ENCODE measurements at regions not wholly inside any gene's neighbourhood (a gene's known extent, or its start where the extent isn't known, plus 50 kb on each side); places are given as distances from the start of the nearest gene placed in this dataset.

- BruUV-seq (replicated peaks): no TSS peak
- Histone ChIP-seq H4K8ac (ENCODE audit: low read depth in 2 of 2, low read length in 2 of 2) (no peak overlapping the region), H3K4me2 (ENCODE audit: low read depth, low read length) (no peak overlapping the region), H4K5ac (ENCODE audit: low read depth, low read length) (no peak overlapping the region), H2BK20ac (ENCODE audit: low read depth, low read length) (no peak overlapping the region), H2AK5ac (ENCODE audit: low read depth, low read length) (no peak overlapping the region), H3K36me3 (ENCODE audit: control insufficient read depth, insufficient read depth, low read length) (no peaks in the 10 kb centered on the region), H3K14ac (replicated peaks; ENCODE audit: low read depth, low read length) (no peak overlapping the region), H3K9me3 (ENCODE audit: control insufficient read depth, insufficient read depth, low read length) (peaks cover 12% of the 10 kb centered on the region), H4K20me1 (ENCODE audit: insufficient read depth, low read length) (no peaks in the 10 kb centered on the region), H2AFZ (replicated peaks; ENCODE audit: low read length, poor library complexity) (no peak overlapping the region), H2BK5ac (ENCODE audit: low read depth, low read length, poor library complexity, severe bottlenecking) (no peak overlapping the region), H3K56ac (ENCODE audit: extremely low read depth, insufficient read depth, low read length) (no peak overlapping the region), H3K9me1 (ENCODE audit: insufficient read depth, low read length) (no peaks in the 10 kb centered on the region), H3K4me1 (ENCODE audit: control insufficient read depth, insufficient read depth, low read length) (no peaks in the 10 kb centered on the region), H3K4me3 (ENCODE audit: insufficient read depth, low read depth, low read length) (no peak overlapping the region), H4K91ac (ENCODE audit: insufficient read depth, low read depth, low read length) (no peak overlapping the region), H3K9ac (ENCODE audit: low read depth, low read length) (no peak overlapping the region), H3K18ac (ENCODE audit: low read depth, low read length) (no peak overlapping the region), H3K27ac (ENCODE audit: insufficient read depth, low read length) (no peak overlapping the region), H3K4ac (ENCODE audit: low read depth, low read length) (no peak overlapping the region), H3K27me3 (ENCODE audit: control insufficient read depth, insufficient read depth, low read length) (no peaks in the 10 kb centered on the region), H2BK15ac (ENCODE audit: low read depth, low read length) (no peak overlapping the region), H2AK9ac (replicated peaks; ENCODE audit: low read depth, low read length, poor library complexity) (no peak overlapping the region), H2BK120ac (ENCODE audit: low read depth, low read length) (no peak overlapping the region), H3K23ac (ENCODE audit: low read depth, low read length) (no peak overlapping the region), H3K79me1 (ENCODE audit: low read depth in 1 of 2, low read length in 2 of 2) (no peaks in the 10 kb centered on the region)
- CTCF ChIA-PET: no interaction called here
- dilution Hi-C loops (cut with HindIII; ENCODE audit: low sequenced_read_pairs, unreplicated experiment) (no loop called here), intact Hi-C loops (cut with micrococcal nuclease) (no loop called here), in situ Hi-C loops (cut with MboI; ENCODE audit: low sequenced_read_pairs) (no loop called here)
- DNase-seq: no peak
- 95% methylated on average over 2 of the region's 6 CpGs; no CpG with 5 or more reads in 1 of the 2 experiments for WGBS, 2 experiments (ENCODE audit: extremely low coverage in 2 of 2, insufficient read length in 1 of 2)
- POLR2A ChIA-PET (ENCODE audit: unreplicated experiment): no interaction called here
- TF ChIP-seq RCOR1 (IDR thresholded peaks at IDR 0.05; ENCODE audit: insufficient replicate concordance, low read length): no peak
- no peak for TF ChIP-seq MXI1 (IDR thresholded peaks at IDR 0.05; ENCODE audit: borderline replicate concordance, low read depth, low read length)
- no peak for TF ChIP-seq FOS (IDR thresholded peaks at IDR 0.05; ENCODE audit: low read depth, low read length)
- TF ChIP-seq ELK1 (IDR thresholded peaks at IDR 0.05; ENCODE audit: borderline replicate concordance, low read depth, low read length): no peak
- TF ChIP-seq CHD1 (IDR thresholded peaks at IDR 0.05; ENCODE audit: low read depth, low read length): no peak
- TF ChIP-seq BHLHE40 (IDR thresholded peaks at IDR 0.05; ENCODE audit: low read depth, low read length): no peak
- TF ChIP-seq, protein P1, sequence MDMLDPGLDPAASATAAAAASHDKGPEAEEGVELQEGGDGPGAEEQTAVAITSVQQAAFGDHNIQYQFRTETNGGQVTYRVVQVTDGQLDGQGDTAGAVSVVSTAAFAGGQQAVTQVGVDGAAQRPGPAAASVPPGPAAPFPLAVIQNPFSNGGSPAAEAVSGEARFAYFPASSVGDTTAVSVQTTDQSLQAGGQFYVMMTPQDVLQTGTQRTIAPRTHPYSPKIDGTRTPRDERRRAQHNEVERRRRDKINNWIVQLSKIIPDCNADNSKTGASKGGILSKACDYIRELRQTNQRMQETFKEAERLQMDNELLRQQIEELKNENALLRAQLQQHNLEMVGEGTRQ (IDR thresholded peaks at IDR 0.05; ENCODE audit: low read depth, low read length): no peak
- TF ChIP-seq CTCF (conservative IDR thresholded peaks at IDR 0.05; ENCODE audit: low read depth, low read length): no peak
- TF ChIP-seq SMC3 (IDR thresholded peaks at IDR 0.05; ENCODE audit: low read depth, low read length): no peak
- no peak for TF ChIP-seq NFE2L2 (IDR thresholded peaks at IDR 0.05; ENCODE audit: low read depth, low read length)
- no peak for TF ChIP-seq POLR2A (IDR thresholded peaks at IDR 0.05; ENCODE audit: low read depth, low read length)
- no peak for TF ChIP-seq MAZ (IDR thresholded peaks at IDR 0.05; ENCODE audit: borderline replicate concordance, low read depth, low read length)
- no peak for TF ChIP-seq RFX5 (IDR thresholded peaks at IDR 0.05; ENCODE audit: low read depth, low read length)
- TF ChIP-seq CEBPB (IDR thresholded peaks at IDR 0.05; ENCODE audit: low read depth, low read length): no peak
- no peak for TF ChIP-seq RAD21 (IDR thresholded peaks at IDR 0.05; ENCODE audit: low read length)
- no peak for ATAC-seq (ENCODE audit: low read depth)
Observed at GRCh38 chr10:8544500-8544899, 490.0 kb downstream of the GATA3 start.

All from IMR-90 (cell line).